ENCODE measurements at regions not wholly inside any gene's neighbourhood (a gene's known extent, or its start where the extent isn't known, plus 50 kb on each side); places are given as distances from the start of the nearest gene placed in this dataset.

- Histone ChIP-seq H3K27me3 (ENCODE audit: insufficient read depth, low read depth, severe bottlenecking) (no peaks in the 10 kb centered on the region), H3K4me3 (ENCODE audit: low read depth, low read length) (no peak overlapping the region), H3K36me3 (no peaks in the 10 kb centered on the region), H3K9me3 (ENCODE audit: severe bottlenecking) (no peaks in the 10 kb centered on the region), H3K27ac (no peak overlapping the region)
- no peak for TF ChIP-seq CTCF (IDR thresholded peaks at IDR 0.05; ENCODE audit: low read depth, low read length)
- DNase-seq: no peak
These were observed 78.3 kb upstream of the C1orf174 start for GRCh38 chr1:3978196-3978989.

- peak; percentile 41 for DNase-seq
- no peak overlapping the region for H3K4me3 ChIP-seq (ENCODE audit: low read depth, low read length)
- H3K27ac ChIP-seq: no peak overlapping the region
- no peaks in the 10 kb centered on the region for H3K36me3 ChIP-seq
- H3K9me3 ChIP-seq (ENCODE audit: severe bottlenecking): no peaks in the 10 kb centered on the region
- no peaks in the 10 kb centered on the region for H3K27me3 ChIP-seq (ENCODE audit: insufficient read depth, low read depth, severe bottlenecking)
- no peak for TF ChIP-seq CTCF (IDR thresholded peaks at IDR 0.05; ENCODE audit: low read depth, low read length)
These were observed 78.9 kb upstream of the C1orf174 start for GRCh38 chr1:3978990-3979325.

DNA sequence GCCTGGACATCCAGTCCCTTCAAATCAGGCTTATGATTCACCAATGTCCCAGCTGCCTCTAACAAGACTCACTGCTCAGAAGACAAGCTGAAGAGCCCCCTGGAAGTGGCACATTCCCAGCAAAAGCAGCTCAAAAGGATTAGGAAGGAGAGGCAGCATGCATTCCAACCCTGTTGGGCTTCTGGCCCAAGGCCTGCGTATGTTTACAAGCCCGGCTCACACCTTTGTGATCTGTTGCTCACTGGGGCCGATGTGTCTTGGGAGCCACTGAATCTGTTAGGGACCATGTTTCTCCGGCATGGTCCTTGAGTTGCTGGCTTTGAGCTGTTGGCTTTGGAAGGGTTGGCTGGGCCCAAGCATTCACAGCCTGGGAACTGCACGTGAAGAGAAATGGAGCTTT, 81.2 kb upstream of the C1orf174 start:
- Histone ChIP-seq H3K36me3 (no peaks in the 10 kb centered on the region), H3K27ac (no peak overlapping the region), H3K27me3 (ENCODE audit: insufficient read depth, low read depth, severe bottlenecking) (no peaks in the 10 kb centered on the region), H3K9me3 (ENCODE audit: severe bottlenecking) (no peaks in the 10 kb centered on the region), H3K4me3 (ENCODE audit: low read depth, low read length) (no peak overlapping the region)
- no peak for TF ChIP-seq CTCF (IDR thresholded peaks at IDR 0.05; ENCODE audit: low read depth, low read length)
- no peak for DNase-seq

GRCh38 chr1:3981746-3982505, 81.9 kb upstream of the C1orf174 start:
- no peak for DNase-seq
- Histone ChIP-seq H3K9me3 (ENCODE audit: severe bottlenecking) (no peaks in the 10 kb centered on the region), H3K27me3 (ENCODE audit: insufficient read depth, low read depth, severe bottlenecking) (no peaks in the 10 kb centered on the region), H3K27ac (no peak overlapping the region), H3K4me3 (ENCODE audit: low read depth, low read length) (no peak overlapping the region), H3K36me3 (no peaks in the 10 kb centered on the region)
- TF ChIP-seq CTCF (IDR thresholded peaks at IDR 0.05; ENCODE audit: low read depth, low read length): no peak

GRCh38 chr1:3983181-3983580, 83.1 kb upstream of the C1orf174 start:
- no peak for DNase-seq
- Histone ChIP-seq H3K36me3 (no peaks in the 10 kb centered on the region), H3K4me3 (ENCODE audit: low read depth, low read length) (no peak overlapping the region), H3K27me3 (ENCODE audit: insufficient read depth, low read depth, severe bottlenecking) (no peaks in the 10 kb centered on the region), H3K9me3 (ENCODE audit: severe bottlenecking) (no peaks in the 10 kb centered on the region), H3K27ac (no peak overlapping the region)
- no peak for TF ChIP-seq CTCF (IDR thresholded peaks at IDR 0.05; ENCODE audit: low read depth, low read length)
